GM12864 (cell line): ENCODE measurements at regions not wholly inside any gene's neighbourhood (a gene's known extent, or its start where the extent isn't known, plus 50 kb on each side); places are given as distances from the start of the nearest gene placed in this dataset.

Experiments used
- DNase-seq: peaks from one replicate; pipeline ENCODE4 v3.0.0-alpha.2; 2011; ENCODE audit warnings: low read depth
- H3K4me3 ChIP-seq: 2 replicates; pipeline ENCODE4 v1.5.1; 2011; ENCODE audit warnings: mild to moderate bottlenecking, low read depth, low read length, control low read depth
- TF ChIP-seq, protein P1 (sequence below): IDR thresholded peaks from 2 replicates; pipeline ENCODE4 v1.5.1; 2011; ENCODE audit warnings: low read depth, mild to moderate bottlenecking, moderate library complexity, low read length, control low read depth, inconsistent platforms; ENCODE audit errors: missing control alignments

DNA sequence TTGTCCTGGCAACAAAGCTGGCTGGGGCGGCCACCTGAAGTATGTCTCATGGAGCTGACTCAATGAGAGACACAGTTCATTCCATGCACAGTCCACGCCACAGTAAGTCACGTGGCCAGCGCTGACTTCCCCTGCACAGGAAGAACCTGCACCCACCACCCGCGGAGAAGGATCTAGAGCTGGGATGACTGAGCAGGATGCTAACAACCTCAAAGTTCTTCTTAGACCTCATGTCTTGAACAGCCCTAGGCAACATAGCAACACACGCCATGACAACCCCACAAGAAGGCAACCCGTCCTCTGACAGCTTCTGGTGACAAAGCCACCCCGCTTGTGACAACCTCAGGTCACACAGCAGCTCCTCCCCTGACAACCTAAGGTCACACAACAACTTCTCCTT, 76.9 kb upstream of the B3GAT1 start:
- TF ChIP-seq, protein P1, sequence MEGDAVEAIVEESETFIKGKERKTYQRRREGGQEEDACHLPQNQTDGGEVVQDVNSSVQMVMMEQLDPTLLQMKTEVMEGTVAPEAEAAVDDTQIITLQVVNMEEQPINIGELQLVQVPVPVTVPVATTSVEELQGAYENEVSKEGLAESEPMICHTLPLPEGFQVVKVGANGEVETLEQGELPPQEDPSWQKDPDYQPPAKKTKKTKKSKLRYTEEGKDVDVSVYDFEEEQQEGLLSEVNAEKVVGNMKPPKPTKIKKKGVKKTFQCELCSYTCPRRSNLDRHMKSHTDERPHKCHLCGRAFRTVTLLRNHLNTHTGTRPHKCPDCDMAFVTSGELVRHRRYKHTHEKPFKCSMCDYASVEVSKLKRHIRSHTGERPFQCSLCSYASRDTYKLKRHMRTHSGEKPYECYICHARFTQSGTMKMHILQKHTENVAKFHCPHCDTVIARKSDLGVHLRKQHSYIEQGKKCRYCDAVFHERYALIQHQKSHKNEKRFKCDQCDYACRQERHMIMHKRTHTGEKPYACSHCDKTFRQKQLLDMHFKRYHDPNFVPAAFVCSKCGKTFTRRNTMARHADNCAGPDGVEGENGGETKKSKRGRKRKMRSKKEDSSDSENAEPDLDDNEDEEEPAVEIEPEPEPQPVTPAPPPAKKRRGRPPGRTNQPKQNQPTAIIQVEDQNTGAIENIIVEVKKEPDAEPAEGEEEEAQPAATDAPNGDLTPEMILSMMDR = no peak
- H3K4me3 ChIP-seq = no peak overlapping the region
- no peak for DNase-seq

DNA sequence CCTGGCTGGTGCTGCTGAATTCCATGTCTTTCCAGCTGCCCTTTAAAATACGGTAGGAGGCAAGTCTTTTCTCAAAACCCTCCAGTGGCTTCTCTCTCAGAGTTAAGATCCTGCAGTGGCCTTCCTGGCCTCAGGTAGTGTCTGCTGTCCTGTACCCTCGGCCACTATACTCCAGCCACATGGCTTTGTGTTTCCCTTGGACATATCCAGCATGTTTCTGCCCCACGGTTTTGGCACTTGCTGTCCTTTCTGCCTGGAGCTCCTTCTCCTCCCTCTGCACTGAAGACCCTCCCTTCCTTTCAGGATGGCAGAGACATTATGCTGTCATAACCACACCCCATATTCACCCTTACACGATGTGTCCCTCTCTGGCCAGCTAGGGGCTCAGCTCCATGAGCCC, 76.5 kb upstream of the B3GAT1 start:
- TF ChIP-seq, protein P1 = no peak
- no peak for DNase-seq
- no peak overlapping the region for H3K4me3 ChIP-seq

DNA sequence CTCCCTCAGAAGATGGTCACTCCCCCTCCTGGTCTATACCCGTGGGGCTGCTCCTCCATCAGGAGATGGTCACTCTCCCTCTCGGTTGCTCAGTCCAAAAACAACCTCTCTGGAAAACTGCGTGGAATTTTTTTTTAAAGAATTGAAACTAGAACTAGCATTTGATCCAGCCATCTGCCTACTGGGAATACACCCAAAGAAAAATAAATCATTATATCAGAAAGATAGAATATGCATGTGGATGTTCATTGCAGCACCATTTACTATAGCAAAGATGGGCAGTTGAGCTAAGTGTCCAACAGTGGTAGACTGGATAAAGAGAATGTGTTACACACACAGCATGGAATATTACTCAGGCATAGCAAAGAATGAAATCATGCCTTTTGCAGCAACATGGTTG, 75.7 kb upstream of the B3GAT1 start:
- H3K4me3 ChIP-seq = no peak overlapping the region
- DNase-seq = no peak
- TF ChIP-seq, protein P1 = no peak

DNA sequence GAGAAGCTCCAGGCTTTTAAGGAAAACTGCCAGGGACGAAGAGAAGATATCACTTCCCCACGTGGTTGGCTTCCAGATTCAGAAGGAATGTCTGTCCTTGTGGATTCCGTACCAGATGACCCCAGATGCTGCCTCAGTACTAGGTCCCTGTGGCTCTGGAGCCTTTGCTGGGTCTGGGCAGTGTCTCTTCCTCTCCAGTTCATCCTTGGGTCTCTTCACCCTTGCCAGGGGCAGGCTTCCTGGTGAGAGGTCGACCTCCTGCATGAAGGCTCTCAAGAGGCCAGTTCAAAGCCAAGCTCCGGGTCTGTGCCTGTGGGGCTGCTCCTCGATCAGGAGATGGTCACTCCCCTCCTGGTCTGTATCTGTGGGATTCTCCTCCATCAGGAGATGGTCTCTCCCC, 74.7 kb upstream of the B3GAT1 start:
- no peak overlapping the region for H3K4me3 ChIP-seq
- TF ChIP-seq, protein P1 = no peak
- DNase-seq = no peak

DNA sequence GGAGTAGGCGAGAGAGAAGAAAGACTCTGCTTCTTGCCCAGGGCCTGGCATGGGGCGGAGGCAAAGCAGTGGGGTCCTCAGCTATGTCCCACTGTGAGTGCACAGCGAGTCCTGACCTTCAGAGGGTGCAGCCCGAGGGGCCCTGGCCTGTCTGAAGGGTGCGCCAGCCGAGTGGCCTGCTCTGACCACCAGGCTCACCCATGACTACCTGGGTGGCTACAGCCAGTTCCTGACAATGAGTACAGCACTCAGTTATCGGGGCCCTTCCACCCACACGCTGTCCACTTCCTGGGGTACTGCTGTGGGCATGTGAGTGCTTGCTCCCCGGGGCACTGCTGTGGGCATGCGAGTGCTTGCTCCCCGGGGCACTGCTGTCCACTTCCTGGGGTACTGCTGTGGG, 74.1 kb upstream of the B3GAT1 start:
- DNase-seq = no peak
- TF ChIP-seq, protein P1 = no peak
- no peak overlapping the region for H3K4me3 ChIP-seq

DNA sequence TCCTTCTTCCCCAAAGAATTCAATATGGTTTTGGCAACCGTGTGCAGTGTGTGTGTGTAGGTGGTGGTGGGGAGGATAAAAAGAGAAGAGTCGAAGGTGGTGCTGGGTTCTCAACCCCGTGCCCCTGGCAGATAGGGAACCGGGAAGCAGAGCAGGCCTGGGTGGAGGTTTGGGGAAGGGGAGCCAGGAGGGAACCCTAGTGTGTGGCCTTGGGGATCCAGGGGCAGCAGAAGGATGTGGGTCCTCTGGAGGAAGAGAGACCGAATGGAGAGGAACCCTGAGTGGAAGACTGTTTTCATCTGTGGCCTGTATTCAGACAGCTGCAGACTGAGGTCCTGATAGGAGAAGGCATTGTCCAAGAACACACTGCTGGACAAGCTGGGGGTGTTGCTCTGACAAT, 73.3 kb upstream of the B3GAT1 start:
- DNase-seq = no peak
- H3K4me3 ChIP-seq = no peak overlapping the region
- TF ChIP-seq, protein P1 = no peak

DNA sequence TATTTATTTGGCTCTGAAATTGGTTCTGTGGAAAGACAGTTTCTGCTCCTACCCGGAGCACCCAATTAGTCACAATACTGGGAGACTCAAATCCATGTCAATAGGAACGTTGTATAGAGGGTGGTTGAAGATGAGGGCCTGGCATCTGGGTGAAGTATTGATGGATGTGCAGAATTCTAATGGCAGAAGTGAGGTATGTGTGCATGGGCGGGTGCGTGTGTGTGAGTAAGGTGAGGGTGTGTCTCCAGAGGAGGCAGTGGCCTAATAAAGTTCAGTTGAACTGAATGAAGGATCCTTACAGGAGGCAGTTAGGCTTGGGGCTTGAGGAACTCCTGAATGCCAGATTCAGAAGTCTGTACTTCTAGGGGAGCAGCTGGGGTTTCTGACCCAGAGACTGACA, 71.8 kb upstream of the B3GAT1 start:
- DNase-seq = no peak
- H3K4me3 ChIP-seq = no peak overlapping the region
- TF ChIP-seq, protein P1 = no peak
